22Rv1 (cell line): ENCODE measurements at regions not wholly inside any gene's neighbourhood (a gene's known extent, or its start where the extent isn't known, plus 50 kb on each side); places are given as distances from the start of the nearest gene placed in this dataset.
"Not testable (repeated sequence)": the region's sequence is repeated elsewhere in the genome, so short reads cannot be mapped to it uniquely, and the experiment has no call there.

Source experiments
- CTCF ChIP-seq: fragments of 450-650 bp; IDR thresholded peaks from 2 replicates; pipeline ENCODE4 v1.5.1; 2017; ENCODE audit warnings: mild to moderate bottlenecking
- ZFX ChIP-seq: fragments of 450-650 bp; IDR thresholded peaks from 2 replicates; pipeline ENCODE4 v1.6.1; 2017; ENCODE audit warnings: antibody characterized with exemption, borderline replicate concordance

GRCh38 chr2:91764581-91765002, 3073.1 kb downstream of the RPIA start:
- TF ChIP-seq CTCF, ZFX: not testable (repeated sequence)
